Loucy (cell line): ENCODE measurements at regions not wholly inside any gene's neighbourhood (a gene's known extent, or its start where the extent isn't known, plus 50 kb on each side); places are given as distances from the start of the nearest gene placed in this dataset.

Source experiments
- CTCF ChIP-seq: fragments of 200-600 bp; sonication (generic); conservative IDR thresholded peaks from 2 replicates; pipeline ENCODE4 v1.5.1; 2014; ENCODE audit warnings: mild to moderate bottlenecking, antibody characterized with exemption, low read length
- EZH2phosphoT487 ChIP-seq: fragments of 200-600 bp; IDR thresholded peaks from 2 replicates; pipeline ENCODE4 v1.6.1; 2018; ENCODE audit warnings: antibody characterized with exemption, mild to moderate bottlenecking, moderate library complexity, borderline replicate concordance

GRCh38 chr11:115776916-115777315 lies 272.7 kb upstream of the CADM1 start:
- TF ChIP-seq CTCF (no peak), EZH2phosphoT487 (no peak)
